ENCODE measurements at regions not wholly inside any gene's neighbourhood (a gene's known extent, or its start where the extent isn't known, plus 50 kb on each side); places are given as distances from the start of the nearest gene placed in this dataset.
"Not testable (repeated sequence)": the region's sequence is repeated elsewhere in the genome, so short reads cannot be mapped to it uniquely, and the experiment has no call there.

DNA sequence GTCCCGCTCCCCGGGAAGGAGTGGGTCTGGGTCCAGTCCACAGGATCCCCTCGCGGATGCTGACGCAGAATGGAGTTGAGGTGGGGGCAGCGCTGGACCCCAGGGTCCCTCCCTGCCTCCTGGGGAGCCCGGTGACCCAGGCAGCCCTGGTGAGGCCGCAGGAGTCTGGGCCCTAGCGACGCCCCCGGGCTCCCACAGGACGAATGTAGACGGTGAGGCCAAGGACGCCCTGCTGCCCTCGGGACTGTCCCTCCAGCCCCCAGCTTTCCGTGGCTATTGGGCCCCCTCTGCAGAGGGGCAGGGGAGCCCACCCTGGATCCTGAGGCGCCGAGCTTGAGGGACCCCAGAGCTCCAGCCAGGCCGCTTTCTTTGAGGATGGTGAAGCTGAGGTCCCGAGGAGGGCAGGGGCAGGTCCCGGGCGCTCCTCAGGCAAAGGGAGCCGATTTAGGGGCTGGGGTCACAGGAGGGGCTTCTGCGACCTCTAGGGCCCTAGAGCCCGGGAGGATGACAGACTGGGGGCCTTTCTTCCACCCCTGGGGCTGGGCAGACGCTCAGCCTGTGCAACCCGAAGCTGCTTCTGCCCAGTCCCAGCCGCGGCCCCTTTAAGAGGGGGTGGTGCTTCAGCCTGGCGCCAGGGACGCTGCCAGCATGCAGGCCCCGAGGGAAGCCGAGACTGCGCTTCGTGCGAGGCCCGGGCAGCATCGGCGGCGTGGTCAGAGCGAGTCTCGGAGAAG, 986.8 kb downstream of the TUBA3C start:
- not testable (repeated sequence) for DNase-seq (ENCODE audit: low read depth, low spot score); H3K4me3 ChIP-seq (ENCODE audit: low read length)

GRCh38 chr13:18194104-18194503, 987.5 kb downstream of the TUBA3C start:
- not testable (repeated sequence) for DNase-seq (ENCODE audit: low read depth, low spot score); H3K4me3 ChIP-seq (ENCODE audit: low read length)

Data from Jurkat, Clone E6-1 (cell line).